ENCODE measurements at regions not wholly inside any gene's neighbourhood (a gene's known extent, or its start where the extent isn't known, plus 50 kb on each side); places are given as distances from the start of the nearest gene placed in this dataset.

- H3K79me2 ChIP-seq (ENCODE audit: insufficient read depth, low read length), result no peaks in the 10 kb centered on the region
- H3K9me3 ChIP-seq (ENCODE audit: control insufficient read depth, low read depth, low read length), result no peaks in the 10 kb centered on the region
- H2AK5ac ChIP-seq (ENCODE audit: insufficient read length, low read length), result no peak overlapping the region
- H2BK12ac ChIP-seq (ENCODE audit: insufficient read length, low read depth, low read length), result no peak overlapping the region
- H3K14ac ChIP-seq (ENCODE audit: insufficient read depth, low read length), result no peak overlapping the region
- no peak overlapping the region for H3K27ac ChIP-seq (ENCODE audit: insufficient read length, low read depth, low read length)
- no peak overlapping the region for H2BK15ac ChIP-seq (ENCODE audit: low read depth, low read length)
- Mint-ChIP-seq H3K27ac (no peak overlapping the region), H3K4me1 (no peaks in the 10 kb centered on the region), H3K27me3 (ENCODE audit: low read depth) (no peaks in the 10 kb centered on the region; the same call in 1 of the 2 replicates), H3K9me3 (no peaks in the 10 kb centered on the region), H3K4me3 (no peak overlapping the region), H3K36me3 (ENCODE audit: insufficient read depth in 1 of 3, low read depth in 3 of 3) (no peaks in the 10 kb centered on the region)
- H3K23me2 ChIP-seq (ENCODE audit: insufficient read length, low read depth, low read length, poor library complexity, severe bottlenecking), result no peaks in the 10 kb centered on the region
- no peak for TF ChIP-seq CTCF (conservative IDR thresholded peaks at IDR 0.05)
- H3K23ac ChIP-seq (ENCODE audit: insufficient read length, low read depth, low read length), result no peak overlapping the region
- no peak overlapping the region for H3K4ac ChIP-seq (ENCODE audit: low read depth, low read length)
- no peak overlapping the region for H2BK20ac ChIP-seq (ENCODE audit: low read depth, low read length, poor library complexity, severe bottlenecking)
- no peak overlapping the region for H2AFZ ChIP-seq (ENCODE audit: low read length)
- H3K4me2 ChIP-seq (ENCODE audit: insufficient read depth, insufficient read length, low read length), result no peak overlapping the region
- DNase-seq, result no peak
- no peak overlapping the region for H4K5ac ChIP-seq (ENCODE audit: insufficient read length, low read depth, low read length)
- H4K8ac ChIP-seq (replicated peaks; ENCODE audit: insufficient read length, low read depth, low read length), result no peak overlapping the region
- no peak overlapping the region for H3K56ac ChIP-seq (ENCODE audit: insufficient read length, low read depth, low read length)
- no peak overlapping the region for H2BK5ac ChIP-seq (ENCODE audit: insufficient read length, low read length)
- no peak overlapping the region for H3K9ac ChIP-seq (ENCODE audit: extremely low read depth, insufficient read length, low read length)
- H3K27me3 ChIP-seq (ENCODE audit: insufficient read depth, low read length), result no peaks in the 10 kb centered on the region
- H4K91ac ChIP-seq (ENCODE audit: insufficient read length, low read depth, low read length), result no peak overlapping the region
- H3T11ph ChIP-seq (ENCODE audit: low read length), result no peak overlapping the region
- no peaks in the 10 kb centered on the region for H3K4me1 ChIP-seq (ENCODE audit: insufficient read depth, low read length)
- no peaks in the 10 kb centered on the region for H3K79me1 ChIP-seq (ENCODE audit: insufficient read depth, low read depth, low read length, poor library complexity, severe bottlenecking)
- H4K20me1 ChIP-seq (ENCODE audit: control insufficient read depth, insufficient read depth, insufficient read length), result no peaks in the 10 kb centered on the region
- no peak overlapping the region for H3K18ac ChIP-seq (ENCODE audit: insufficient read length, low read depth, low read length)
- no peak overlapping the region for H2BK120ac ChIP-seq (ENCODE audit: low read depth, low read length, poor library complexity, severe bottlenecking)
Observed at GRCh38 chr2:224276251-224276650, 125.7 kb downstream of the FAM124B start.

Measured in H9 (cell line).